ENCODE measurements at regions not wholly inside any gene's neighbourhood (a gene's known extent, or its start where the extent isn't known, plus 50 kb on each side); places are given as distances from the start of the nearest gene placed in this dataset.

DNA sequence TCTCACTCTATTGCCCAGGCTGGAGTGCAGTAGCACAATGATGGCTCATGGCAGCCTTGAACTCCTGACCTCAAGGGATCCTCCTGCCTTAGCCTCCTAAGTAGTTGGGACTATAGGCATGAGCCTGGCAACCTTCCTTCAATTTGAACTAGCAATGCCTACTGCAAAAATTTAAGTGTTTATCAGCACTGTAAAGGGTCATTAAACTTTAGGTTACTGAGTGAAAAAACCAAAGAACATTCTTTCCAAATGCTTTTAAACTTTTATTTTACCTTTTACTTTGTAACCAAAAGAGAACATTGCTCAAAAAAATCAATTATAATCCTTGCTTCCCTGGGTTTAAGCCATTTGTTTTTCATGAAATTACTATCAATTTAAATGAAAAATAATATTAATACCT lies 101.0 kb upstream of the NHSL1 start:
- TF ChIP-seq POLR2AphosphoS5 (IDR thresholded peaks at IDR 0.05; ENCODE audit: low read depth, low read length) (no peak), TEAD4 (IDR thresholded peaks at IDR 0.05; ENCODE audit: low read depth, low read length) (no peak), EP300 (IDR thresholded peaks at IDR 0.05; ENCODE audit: borderline replicate concordance in 1 of 2, low read depth in 2 of 2, low read length in 2 of 2) (no peak)
- TF ChIP-seq, protein P1, sequence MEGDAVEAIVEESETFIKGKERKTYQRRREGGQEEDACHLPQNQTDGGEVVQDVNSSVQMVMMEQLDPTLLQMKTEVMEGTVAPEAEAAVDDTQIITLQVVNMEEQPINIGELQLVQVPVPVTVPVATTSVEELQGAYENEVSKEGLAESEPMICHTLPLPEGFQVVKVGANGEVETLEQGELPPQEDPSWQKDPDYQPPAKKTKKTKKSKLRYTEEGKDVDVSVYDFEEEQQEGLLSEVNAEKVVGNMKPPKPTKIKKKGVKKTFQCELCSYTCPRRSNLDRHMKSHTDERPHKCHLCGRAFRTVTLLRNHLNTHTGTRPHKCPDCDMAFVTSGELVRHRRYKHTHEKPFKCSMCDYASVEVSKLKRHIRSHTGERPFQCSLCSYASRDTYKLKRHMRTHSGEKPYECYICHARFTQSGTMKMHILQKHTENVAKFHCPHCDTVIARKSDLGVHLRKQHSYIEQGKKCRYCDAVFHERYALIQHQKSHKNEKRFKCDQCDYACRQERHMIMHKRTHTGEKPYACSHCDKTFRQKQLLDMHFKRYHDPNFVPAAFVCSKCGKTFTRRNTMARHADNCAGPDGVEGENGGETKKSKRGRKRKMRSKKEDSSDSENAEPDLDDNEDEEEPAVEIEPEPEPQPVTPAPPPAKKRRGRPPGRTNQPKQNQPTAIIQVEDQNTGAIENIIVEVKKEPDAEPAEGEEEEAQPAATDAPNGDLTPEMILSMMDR (IDR thresholded peaks at IDR 0.05; ENCODE audit: control extremely low read depth in 1 of 3, insufficient read depth in 1 of 3, low read depth in 1 of 3, low read length in 3 of 3), result no peak
